PC-9 (cell line): ENCODE measurements at regions not wholly inside any gene's neighbourhood (a gene's known extent, or its start where the extent isn't known, plus 50 kb on each side); places are given as distances from the start of the nearest gene placed in this dataset.

Source experiments
- EZH2 ChIP-seq: fragments of 200-600 bp; sonication (generic); IDR thresholded peaks from 2 replicates; pipeline ENCODE4 v1.8.0; 2017; ENCODE audit warnings: antibody characterized with exemption, low read depth
- TF ChIP-seq, protein P1 (sequence below): fragments of 200-600 bp; sonication (generic); conservative IDR thresholded peaks from 2 replicates; pipeline ENCODE4 v1.6.1; 2017; ENCODE audit warnings: mixed run types, antibody characterized with exemption, mild to moderate bottlenecking, moderate library complexity

DNA sequence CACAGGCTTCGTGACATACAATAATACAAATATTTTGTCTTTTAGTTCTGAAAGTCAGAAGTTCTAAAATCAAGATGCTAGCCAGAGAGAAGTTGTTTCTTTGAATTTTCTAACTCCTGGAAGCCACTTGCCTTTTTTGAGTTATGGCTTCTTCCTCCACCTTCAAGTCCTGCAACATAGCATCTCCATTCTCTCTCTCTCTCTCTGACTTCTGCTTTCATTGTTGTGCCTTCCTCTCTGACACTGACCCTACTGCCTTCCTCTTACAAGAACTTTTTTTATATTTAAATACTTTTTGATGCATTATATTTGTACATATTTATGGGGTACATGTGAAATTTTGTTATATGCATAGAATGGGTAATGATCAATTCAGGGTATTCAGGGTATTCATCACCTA is 205.9 kb downstream of the MAP2K6 start:
- TF ChIP-seq, protein P1, sequence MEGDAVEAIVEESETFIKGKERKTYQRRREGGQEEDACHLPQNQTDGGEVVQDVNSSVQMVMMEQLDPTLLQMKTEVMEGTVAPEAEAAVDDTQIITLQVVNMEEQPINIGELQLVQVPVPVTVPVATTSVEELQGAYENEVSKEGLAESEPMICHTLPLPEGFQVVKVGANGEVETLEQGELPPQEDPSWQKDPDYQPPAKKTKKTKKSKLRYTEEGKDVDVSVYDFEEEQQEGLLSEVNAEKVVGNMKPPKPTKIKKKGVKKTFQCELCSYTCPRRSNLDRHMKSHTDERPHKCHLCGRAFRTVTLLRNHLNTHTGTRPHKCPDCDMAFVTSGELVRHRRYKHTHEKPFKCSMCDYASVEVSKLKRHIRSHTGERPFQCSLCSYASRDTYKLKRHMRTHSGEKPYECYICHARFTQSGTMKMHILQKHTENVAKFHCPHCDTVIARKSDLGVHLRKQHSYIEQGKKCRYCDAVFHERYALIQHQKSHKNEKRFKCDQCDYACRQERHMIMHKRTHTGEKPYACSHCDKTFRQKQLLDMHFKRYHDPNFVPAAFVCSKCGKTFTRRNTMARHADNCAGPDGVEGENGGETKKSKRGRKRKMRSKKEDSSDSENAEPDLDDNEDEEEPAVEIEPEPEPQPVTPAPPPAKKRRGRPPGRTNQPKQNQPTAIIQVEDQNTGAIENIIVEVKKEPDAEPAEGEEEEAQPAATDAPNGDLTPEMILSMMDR = no peak
- no peak for TF ChIP-seq EZH2
